ENCODE measurements at regions not wholly inside any gene's neighbourhood (a gene's known extent, or its start where the extent isn't known, plus 50 kb on each side); places are given as distances from the start of the nearest gene placed in this dataset.
A peak's percentile ranks its signal among the peaks of the same experiment; 100 is the strongest.
"Not testable (repeated sequence)": the region's sequence is repeated elsewhere in the genome, so short reads cannot be mapped to it uniquely, and the experiment has no call there.

DNA sequence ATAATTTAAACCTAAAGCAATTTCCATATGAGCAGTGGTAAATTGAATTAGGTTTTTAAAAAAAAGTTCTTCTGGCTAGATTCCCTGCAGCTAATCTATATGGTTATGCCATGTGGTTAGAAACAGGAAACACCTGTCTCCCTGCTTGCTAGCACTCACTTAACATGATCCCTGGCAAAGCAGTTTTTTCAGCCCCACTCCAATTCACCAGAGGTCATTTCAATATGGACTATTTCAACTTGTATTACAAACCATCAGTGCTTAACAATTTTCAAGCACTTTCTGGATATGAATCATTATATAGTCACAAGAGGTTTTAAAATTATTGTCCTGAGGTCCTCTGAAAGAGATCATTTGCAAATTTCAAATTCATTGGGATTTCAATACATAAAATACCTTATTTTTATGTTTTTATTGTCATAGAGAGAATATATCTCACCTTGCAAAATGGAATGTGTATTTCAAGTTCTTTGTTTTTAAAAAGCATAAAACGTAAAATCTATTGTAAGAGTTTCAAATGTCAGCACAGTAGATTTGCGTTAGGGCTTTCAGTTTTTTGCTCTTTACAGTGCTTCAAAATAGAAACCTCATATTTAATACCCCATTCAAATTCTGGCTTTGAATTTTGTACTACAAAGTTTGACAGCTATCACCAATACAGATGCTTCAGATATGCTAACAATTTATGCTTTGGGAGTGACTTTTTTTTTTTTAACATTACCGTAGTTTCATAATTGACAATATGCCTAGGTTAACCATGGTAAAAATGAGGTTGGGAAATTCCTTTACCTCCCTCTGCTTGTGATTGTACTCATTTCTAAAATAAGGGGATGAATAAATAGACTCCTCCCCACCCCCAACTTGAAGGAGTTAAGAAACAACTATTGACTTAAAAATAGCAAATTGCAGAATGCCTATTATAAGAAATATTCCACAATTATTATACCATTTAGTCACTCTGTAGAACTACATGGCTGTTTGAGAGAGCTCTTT is 117.5 kb upstream of the HGF start:
- DNase-seq, result peak; percentile 42

DNA sequence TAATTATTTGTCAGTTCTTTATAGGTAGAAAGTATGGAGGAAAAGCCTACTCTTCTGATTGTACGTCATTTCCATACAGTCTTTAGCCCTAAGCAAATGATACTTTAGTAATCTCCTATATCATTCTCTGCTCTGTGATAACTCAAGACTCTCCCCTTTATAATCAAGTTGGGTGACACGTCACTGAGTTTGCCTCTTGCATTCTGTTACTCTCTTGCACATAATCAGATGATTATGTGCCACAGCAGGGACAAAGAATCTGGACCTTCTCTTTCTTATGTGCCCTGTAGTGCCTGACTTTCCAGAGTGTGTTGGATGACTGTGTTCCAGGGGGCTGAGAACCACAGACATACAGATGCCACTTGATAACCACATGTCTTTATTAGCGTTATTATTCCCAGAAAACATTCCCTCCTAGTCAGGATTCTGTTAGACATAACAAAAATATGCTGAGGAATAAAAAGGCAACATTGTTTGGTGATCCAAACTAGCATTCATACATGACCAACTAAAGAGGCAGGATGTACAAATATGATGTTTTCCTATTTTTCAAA is 116.4 kb upstream of the HGF start:
- DNase-seq, result no peak

DNA sequence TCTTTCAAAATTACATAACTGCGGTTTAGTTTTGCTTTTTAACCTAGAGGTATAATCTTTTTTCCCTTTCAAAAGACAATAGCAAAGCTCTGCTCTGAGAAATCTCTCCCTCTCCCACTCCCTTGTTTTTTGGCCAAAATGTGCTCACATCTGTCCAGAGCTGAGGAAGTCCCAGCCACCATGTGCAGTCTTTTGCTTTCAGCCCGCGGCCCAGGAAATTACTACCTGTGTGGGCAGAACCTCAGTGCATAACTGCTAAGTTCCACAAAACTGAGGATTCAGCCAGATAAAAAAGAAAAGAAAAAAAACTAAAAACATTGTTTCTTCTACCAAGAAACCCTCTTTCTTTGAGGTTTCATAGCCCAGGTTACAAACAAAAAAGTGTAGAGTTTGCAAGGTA is 115.0 kb upstream of the HGF start:
- DNase-seq, result peak; percentile 5

DNA sequence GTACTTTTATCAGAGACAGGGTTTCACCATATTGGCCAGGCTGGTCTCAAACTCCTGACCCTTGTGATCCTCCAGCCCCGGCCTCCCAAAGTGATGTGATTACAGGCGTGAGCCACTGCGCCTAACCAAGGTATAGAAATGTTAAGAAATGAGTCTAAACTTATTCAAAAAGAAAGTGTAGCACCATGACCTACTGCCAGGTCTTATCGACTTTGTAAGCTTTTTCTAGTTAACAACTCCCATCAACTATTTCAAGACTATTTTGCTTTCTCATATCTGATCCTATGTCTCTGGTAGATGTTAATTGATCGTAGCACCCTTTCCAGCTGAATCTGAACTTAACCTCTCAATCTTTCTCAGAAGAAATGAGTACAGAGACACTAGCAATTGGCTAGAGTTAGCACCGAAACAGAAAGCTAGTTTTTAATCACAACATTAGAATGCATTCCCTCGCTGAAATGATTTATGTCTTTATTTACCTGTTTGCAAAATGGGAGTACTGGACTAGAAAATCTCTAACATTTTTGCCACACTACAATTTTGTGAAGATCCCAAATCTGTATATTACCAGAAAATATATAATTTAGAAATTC is 114.0 kb upstream of the HGF start:
- DNase-seq, result no peak

DNA sequence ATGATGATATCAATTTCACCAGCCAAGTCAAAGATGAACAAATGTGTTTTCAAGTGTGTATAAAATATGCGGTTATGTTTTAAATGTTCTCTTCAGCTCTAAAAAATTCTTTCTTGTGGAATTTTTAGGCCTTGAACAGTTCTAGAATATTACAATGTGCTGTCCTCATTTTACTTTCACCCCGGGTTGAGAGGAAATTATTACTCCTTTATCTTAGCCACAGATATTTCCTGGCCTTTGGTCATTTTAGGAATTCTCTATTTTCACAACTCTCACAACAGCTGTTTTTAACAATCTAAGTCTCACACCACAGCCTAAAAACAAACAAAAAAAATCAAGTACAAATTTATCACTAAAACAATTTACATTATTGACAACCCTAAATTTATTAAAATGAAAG is 112.2 kb upstream of the HGF start:
- DNase-seq, result no peak

DNA sequence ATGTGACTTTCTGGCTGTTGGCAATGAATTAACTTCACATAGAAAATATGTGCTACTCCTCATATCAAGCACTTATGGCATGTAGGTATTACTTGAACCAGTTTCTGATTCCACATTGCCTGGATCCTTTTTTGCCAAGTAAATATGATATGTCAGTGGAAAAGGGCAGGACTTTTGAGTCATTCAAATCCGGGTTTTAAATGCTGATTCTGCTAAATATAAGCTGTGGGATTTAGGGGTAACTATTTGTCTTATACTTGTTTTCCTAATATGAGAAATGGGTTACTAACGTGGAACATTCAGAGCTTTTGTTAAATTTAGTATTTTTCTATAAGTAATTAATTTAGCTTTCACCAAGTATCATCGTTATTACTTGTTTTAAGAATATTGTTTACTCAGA is 108.0 kb upstream of the HGF start:
- no peak for DNase-seq

DNA sequence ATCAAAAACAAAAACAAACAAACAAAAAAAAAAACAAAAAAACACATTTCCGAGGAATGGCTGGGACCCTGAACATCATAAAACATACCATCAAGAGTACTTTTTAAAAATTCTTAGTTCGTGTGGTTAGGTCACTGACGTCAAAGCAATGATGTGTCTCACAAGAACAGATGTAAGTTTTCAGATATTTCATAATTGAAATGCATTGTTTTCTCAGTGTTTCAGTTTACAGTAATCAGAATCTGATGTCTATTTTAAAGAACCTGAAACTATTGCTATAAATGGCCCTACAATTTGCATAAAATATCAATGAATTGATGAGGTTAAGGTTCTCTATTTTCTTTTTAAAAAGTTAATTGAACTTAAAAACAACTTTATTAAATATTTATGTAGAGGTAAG is 103.7 kb upstream of the HGF start:
- no peak for DNase-seq

DNA sequence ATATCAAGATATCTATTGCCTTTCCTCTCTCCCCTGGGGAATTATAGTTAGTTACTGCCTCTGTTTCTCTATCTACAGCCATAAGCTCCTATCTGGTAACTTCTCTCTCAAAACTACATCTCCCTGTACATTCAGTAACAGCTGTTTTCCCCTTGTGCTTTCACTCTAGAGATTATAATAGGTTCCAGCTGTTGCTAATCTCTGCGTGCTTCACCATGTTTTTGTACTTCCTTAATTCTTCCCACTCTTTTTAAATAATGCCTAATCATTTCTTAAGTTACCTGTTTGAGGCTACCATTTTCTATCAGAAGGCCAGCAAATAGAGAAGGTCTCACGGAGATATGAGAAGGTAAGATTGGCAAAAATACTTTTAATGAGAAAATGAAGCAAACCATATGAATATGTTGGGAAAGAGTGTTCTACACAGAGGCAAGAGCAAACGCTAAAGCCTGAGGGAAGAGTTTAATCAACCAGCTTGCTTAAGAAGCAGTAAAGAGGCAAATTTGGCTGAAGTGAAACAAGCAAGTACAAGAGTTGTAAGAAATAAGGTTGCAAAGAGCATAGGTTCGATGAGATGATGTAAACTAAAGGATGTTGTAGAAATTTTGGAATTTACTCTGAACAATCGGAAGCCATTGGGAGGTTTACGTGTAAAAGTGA is 101.9 kb upstream of the HGF start:
- DNase-seq, result no peak

DNA sequence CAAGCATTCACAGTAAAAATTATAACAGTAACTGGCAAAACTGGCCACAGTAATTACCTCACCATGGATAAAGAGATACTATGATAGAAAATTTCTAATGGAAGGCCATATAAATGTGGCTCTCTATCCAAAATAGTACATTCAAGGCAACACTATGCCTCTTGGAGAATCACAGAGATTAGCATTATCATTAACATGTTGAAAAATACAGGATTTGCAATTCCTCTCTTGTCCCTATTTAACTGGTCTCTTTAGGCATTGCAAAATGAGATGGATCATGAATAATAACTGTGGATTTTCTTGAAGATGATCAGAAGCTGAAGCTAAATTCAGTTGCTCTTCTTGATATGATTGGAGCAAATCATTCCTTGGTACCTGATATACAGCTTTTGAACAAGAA is 100.8 kb upstream of the HGF start:
- no peak for DNase-seq

DNA sequence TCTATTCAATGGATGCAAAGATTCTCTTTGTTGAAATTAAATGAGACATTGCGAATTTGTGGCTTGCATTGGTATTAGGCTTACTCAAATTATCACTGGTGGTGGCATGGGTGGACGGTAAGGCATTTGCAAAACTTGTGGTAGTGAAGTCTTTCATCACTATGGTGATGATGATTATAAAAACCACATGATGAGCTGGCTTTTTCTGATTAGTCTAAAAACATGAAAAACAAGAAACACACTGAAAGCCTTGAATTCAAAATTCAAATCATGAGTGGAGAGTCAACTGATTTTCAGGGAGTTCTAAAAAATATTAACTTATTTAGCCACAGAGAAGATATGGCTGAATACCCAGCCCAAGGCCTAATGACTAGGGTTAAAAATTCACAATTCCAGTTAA is 99.8 kb upstream of the HGF start:
- no peak for DNase-seq

DNA sequence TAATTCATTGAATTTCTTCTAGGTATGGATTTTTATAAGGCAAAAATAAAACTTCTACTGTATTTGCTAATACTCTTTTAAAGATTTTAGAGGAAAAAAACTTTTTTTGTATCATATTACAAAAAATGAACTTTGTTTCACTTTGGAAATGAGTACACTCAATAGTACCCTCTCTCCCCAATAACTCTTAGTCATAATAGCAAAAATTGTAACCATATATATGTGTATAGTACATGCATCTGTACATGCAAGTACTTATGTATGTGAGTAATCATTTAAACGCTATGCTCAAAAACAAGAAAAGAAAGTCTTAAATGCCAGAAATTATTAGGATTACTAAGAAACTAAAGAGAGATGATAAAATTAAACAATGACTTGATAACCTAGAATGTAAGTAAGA is 95.9 kb upstream of the HGF start:
- DNase-seq, result no peak

DNA sequence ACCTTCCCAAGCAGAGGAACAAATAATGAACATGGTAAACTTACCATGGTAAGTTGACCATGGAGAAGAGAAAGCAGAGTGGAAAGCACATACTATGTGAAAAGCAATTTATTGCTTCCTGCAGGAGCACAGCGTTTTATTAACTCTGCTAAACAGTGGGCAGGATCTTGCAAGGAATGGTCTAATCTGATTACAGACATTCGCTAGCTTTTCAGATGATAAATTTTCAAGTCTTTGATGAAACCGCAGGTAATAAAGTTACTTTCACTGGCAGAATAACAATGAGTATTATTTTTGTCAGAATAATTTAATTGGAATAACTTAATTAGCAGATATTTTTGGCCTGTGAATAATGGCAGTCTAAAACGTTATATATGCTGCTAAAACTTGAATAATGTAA is 89.6 kb upstream of the HGF start:
- no peak for DNase-seq

DNA sequence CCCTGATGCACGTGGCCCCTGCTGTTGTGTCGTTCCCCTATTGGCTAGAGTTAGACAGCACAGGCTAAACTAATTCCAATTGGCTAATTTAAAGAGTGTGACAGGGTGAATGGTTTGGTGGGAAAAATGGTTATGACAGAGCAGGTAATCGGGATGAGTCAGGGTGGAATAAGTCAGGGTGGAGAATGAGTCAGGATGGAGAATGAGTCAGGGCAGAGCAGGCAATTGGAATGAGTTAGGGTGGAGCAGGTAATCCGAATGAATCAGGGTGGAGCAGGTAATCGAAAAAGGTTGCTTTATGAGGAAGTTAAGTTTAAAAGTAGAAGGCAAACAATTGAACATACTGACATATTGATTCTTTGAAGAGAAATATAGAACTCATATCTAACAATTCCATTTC is 89.0 kb upstream of the HGF start:
- not testable (repeated sequence) for DNase-seq

DNA sequence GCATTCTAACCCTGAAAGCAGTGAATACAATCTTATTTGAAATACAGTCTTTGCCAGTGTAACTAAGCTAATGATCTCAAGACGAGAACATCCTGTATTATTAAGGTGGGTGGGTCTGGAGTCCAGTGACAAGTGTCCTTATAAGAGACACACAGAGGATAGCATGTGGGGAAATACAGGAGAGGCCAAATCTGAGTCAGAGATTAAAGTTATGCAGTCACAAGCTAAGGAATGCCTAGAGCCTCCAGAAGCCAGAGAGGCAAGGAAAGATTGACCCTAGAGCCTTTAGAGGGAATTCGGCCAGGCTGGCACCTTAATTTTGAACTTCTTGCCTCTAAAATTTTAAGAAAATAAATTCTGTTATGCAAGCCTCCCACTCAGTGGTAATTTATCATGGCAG is 87.5 kb upstream of the HGF start:
- no peak for DNase-seq

DNA sequence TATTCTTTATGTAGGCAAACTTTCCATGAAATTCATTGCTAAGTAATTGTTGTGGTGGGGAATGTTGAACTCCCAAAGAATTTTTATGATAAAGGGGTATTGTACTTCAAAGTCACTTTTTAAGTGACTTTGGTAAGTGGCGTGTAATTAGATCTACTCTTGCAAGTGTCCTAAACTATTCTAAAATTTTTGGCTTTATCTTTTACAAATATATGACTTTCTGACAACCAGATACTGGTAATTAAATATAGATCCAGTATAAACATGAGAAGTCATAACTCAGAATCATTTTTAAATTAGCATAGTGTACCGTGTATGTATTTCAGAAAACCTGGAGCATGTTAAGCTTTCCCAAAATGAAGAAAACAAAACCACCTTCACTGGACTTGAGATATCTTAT is 84.7 kb upstream of the HGF start:
- DNase-seq, result no peak

DNA sequence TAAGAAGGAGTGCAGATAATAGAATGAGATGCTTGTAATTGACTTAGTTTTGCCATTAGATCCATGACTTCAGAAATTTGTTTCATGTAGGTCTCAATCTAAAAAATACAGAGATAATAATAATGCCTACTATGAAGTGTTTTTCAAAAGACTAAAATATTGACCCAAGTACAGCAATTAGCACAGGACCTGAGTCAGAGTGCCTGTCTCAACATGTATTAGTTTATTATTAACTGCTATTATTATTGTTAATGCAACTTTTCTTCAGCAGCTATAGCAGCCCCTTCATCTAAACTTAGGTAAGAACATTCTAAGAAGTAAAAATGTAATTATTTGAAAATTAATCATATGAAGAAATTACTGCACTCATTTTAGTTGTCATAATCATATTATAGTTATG is 82.9 kb upstream of the HGF start:
- no peak for DNase-seq

DNA sequence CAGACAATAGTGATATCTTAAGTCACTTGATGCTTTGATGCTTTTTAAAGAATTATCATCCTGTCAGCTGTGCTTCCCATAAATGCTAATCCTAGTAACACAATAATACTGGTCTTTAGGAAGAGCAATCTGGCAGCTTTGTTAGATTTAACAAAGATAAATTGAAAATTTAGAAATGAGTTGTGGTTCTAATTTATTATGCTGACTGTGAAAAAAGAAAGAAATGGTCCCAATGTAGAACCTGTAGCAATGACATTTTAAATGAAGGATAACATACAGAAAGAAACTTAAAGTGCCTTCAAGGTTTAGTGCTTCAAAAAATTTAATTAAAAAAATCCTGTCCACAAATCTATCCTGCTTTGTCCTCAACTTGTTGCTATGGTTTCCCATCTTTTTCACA is 81.6 kb upstream of the HGF start:
- no peak for DNase-seq

DNA sequence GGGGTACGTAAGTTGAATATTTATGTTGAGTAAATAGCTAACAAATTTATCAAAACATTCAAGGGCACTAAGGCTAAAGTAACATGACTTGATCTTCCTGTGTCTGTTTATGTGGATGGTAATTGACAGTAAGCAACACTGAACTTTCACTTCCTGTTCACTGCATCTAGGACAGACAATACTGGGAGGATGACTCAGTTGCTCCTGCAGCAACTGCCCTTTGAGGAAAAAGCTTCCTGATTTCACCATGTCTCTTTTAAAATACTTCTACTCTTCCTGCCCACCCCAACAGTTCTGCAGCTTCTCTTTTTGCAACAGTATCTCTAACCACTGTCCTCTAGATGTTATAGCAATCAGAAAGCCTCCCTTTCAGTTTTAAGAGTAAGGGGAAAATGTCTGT is 76.6 kb upstream of the HGF start:
- DNase-seq, result peak; percentile 9

DNA sequence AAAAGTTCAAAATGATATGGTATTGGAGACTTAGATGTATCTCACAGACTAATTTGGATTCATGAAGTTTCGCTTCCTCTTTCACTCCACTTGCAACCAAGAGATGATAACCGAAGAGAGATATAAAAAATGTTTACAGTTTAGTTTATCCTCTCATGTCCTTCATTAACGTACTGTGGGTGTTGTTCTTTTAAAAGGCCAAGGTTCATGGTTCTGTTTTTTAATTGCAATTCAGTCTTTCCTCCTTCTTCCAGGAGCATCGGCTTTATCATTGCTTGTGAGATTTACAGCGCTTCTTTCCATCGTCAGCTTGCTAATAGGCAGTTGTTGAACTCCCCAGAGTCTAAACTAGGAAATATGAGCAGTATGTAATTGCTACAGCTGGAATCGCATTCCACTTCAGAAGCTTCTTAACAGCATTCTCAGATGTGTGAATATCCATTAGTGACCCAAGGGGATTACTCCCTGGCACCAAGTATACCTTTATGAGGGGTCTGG is 75.9 kb upstream of the HGF start:
- DNase-seq, result peak; percentile 34

DNA sequence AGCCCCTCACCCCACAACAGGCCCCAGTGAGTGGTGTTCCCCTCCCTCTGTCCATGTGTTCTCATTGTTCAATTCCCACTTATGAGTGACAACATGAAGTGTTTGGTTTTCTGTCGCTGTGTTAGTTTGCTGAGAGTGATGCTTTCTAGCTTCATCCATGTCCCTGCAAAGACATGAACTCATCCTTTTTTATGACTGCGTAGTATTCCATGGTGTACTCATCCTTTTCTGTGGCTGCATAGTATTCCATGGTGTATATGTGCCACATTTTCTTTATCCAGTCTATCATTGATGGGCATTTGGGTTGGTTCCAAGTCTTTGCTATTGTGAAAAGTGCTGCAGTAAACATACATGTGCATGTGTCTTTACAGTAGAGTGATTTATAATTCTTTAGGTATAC is 73.8 kb upstream of the HGF start:
- DNase-seq, result not testable (repeated sequence)

DNA sequence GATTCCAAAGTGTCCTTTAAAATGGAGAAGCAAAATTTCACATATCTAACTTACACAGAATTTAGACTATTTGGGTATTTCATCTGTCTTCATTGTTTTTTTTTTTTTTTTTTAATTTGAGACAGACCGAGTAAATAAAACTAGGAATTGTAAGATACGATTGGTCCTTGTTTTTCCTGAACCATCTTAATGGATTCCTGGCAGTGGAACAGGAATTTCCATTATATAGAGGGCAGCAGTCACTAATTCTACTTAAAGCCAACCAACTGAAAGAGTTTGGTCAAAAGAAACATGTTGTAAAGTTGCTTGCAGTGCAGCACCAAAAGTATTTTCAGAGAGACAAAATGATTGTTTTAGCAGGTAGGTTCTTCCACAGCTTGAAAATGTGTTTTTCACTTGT is 72.5 kb upstream of the HGF start:
- no peak for DNase-seq

DNA sequence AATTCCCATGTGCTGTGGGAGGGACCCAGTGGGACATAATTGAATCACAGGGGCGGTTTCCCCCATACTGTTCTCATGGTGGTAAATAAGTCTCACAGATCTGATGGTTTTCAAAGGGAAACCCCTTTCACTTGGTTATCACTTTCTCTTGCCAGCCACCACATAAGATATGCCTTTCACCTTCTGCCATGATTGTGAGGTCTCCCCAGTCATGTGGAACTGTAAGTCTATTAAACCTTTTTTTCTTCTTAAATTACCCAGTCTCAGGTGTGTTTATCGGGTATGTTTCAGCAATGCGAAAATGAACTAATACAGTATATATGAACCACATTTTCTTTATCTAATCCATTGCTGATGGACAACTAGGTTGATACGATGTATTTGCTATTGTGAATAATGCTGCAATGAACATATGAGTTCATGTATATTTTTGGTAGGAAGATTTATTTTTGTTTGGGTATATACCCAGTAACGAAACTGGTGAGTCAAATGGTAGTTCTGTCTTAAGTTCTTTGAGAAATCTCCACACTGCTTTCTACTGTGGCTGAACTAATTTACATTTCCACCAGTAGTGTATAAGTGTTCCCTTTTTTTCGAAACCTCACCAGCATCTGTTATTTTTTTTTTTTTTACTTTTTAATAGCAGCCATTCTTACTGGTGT is 70.0 kb upstream of the HGF start:
- DNase-seq, result no peak

Data from tongue (tissue), 1 donor.